ENCODE measurements at regions not wholly inside any gene's neighbourhood (a gene's known extent, or its start where the extent isn't known, plus 50 kb on each side); places are given as distances from the start of the nearest gene placed in this dataset.
"Not testable (repeated sequence)": the region's sequence is repeated elsewhere in the genome, so short reads cannot be mapped to it uniquely, and the experiment has no call there.

GRCh38 chr13:68535329-68535728, 1305.2 kb upstream of the PCDH9 start:
- intact Hi-C loops (cut with DNase I; ENCODE audit: low total_unique reads): no loop called here
- in situ Hi-C loops (cut with MboI; ENCODE audit: low pct_ligation_motif_present in 1 of 4, low pct_unique_long_range_greater_than_20kb in 1 of 4, low sequenced_read_pairs in 3 of 4): no loop called here
- Histone ChIP-seq H3K4me1 (no peaks in the 10 kb centered on the region), H3K27ac (no peak overlapping the region), H3K27me3 (no peaks in the 10 kb centered on the region), H3K36me3 (no peaks in the 10 kb centered on the region), H3K4me3 (no peak overlapping the region), H3K9me3 (no peaks in the 10 kb centered on the region)
- DNase-seq: no peak
- 80 to 83% methylated on average over 1 of the region's 1 CpG for WGBS, 2 donors (ENCODE audit: low coverage in 1 of 2)
- TF ChIP-seq POLR2A (IDR thresholded peaks at IDR 0.05) (no peak), CTCF (IDR thresholded peaks at IDR 0.05) (no peak), EP300 (IDR thresholded peaks at IDR 0.05; ENCODE audit: low read depth) (no peak), POLR2AphosphoS5 (IDR thresholded peaks at IDR 0.05) (no peak)

- in situ Hi-C loops (cut with MboI; ENCODE audit: low pct_ligation_motif_present in 1 of 4, low pct_unique_long_range_greater_than_20kb in 1 of 4, low sequenced_read_pairs in 3 of 4); H3K4me1 ChIP-seq; H3K4me3 ChIP-seq; H3K36me3 ChIP-seq; H3K9me3 ChIP-seq; DNase-seq; H3K27ac ChIP-seq; intact Hi-C loops (cut with DNase I; ENCODE audit: low total_unique reads); H3K27me3 ChIP-seq: not testable (repeated sequence)
- 25 to 57% methylated on average over 1 of the region's 1 CpG for WGBS, 2 donors (ENCODE audit: low coverage in 1 of 2)
Observed at GRCh38 chr13:68527167-68527566, 1297.0 kb upstream of the PCDH9 start.

- WGBS, 2 donors (ENCODE audit: low coverage in 1 of 2): 92% methylated on average over 26 of the region's 30 CpGs; no CpG with 5 or more reads in 1 of the 2 donors
- DNase-seq: no peak
- intact Hi-C loops (cut with DNase I; ENCODE audit: low total_unique reads): no loop called here
- Histone ChIP-seq H3K27ac (no peak overlapping the region), H3K36me3 (no peaks in the 10 kb centered on the region), H3K9me3 (peaks cover 0 to 10% of the 10 kb centered on the region in 2 donors), H3K4me1 (no peaks in the 10 kb centered on the region), H3K4me3 (no peak overlapping the region), H3K27me3 (no peaks in the 10 kb centered on the region)
- TF ChIP-seq POLR2AphosphoS5 (IDR thresholded peaks at IDR 0.05) (no peak), POLR2A (IDR thresholded peaks at IDR 0.05) (no peak), EP300 (IDR thresholded peaks at IDR 0.05; ENCODE audit: low read depth) (no peak), CTCF (IDR thresholded peaks at IDR 0.05) (no peak)
- in situ Hi-C loops (cut with MboI; ENCODE audit: low pct_ligation_motif_present in 1 of 4, low pct_unique_long_range_greater_than_20kb in 1 of 4, low sequenced_read_pairs in 3 of 4): no loop called here
Observed at GRCh38 chr13:68523838-68524424, 1293.8 kb upstream of the PCDH9 start.

GRCh38 chr13:68522184-68522583, 1292.0 kb upstream of the PCDH9 start:
- no peak for TF ChIP-seq POLR2AphosphoS5 (IDR thresholded peaks at IDR 0.05)
- TF ChIP-seq CTCF (IDR thresholded peaks at IDR 0.05): no peak
- no peak for TF ChIP-seq POLR2A (IDR thresholded peaks at IDR 0.05)
- TF ChIP-seq EP300 (IDR thresholded peaks at IDR 0.05; ENCODE audit: low read depth): no peak
- H3K27ac ChIP-seq: no peak overlapping the region
- no peak overlapping the region for H3K4me3 ChIP-seq
- H3K4me1 ChIP-seq: no peaks in the 10 kb centered on the region
- H3K27me3 ChIP-seq: no peaks in the 10 kb centered on the region
- intact Hi-C loops (cut with DNase I; ENCODE audit: low total_unique reads) (no loop called here), in situ Hi-C loops (cut with MboI; ENCODE audit: low pct_ligation_motif_present in 1 of 4, low pct_unique_long_range_greater_than_20kb in 1 of 4, low sequenced_read_pairs in 3 of 4) (no loop called here)
- H3K36me3 ChIP-seq: no peaks in the 10 kb centered on the region
- H3K9me3 ChIP-seq: peaks cover 0 to 2% of the 10 kb centered on the region in 2 donors
- 68 to 71% methylated on average over 2 of the region's 2 CpGs for WGBS, 2 donors (ENCODE audit: low coverage in 1 of 2)
- DNase-seq: no peak

Data from transverse colon (tissue), 4 donors.